Islet precursor cell (in vitro differentiated cells): ENCODE measurements at regions not wholly inside any gene's neighbourhood (a gene's known extent, or its start where the extent isn't known, plus 50 kb on each side); places are given as distances from the start of the nearest gene placed in this dataset.

Source experiments
- DNase-seq: peaks from one replicate; pipeline ENCODE4 v3.0.0-alpha.2; 2018

GRCh38 chr10:78401624-78402367 lies 368.1 kb downstream of the RPS24 start:
- peak; percentile 71 for DNase-seq

GRCh38 chr10:78402591-78402990 lies 368.9 kb downstream of the RPS24 start:
- peak; percentile 44 for DNase-seq

- peak; percentile 40 for DNase-seq
These were observed 370.1 kb downstream of the RPS24 start for GRCh38 chr10:78403781-78404180.

- DNase-seq, result peak; percentile 36
These were observed 370.6 kb downstream of the RPS24 start for GRCh38 chr10:78404296-78404695.

GRCh38 chr10:78405231-78405630 lies 371.6 kb downstream of the RPS24 start:
- peak; percentile 57 for DNase-seq

- no peak for DNase-seq
These were observed 372.1 kb downstream of the RPS24 start for GRCh38 chr10:78405736-78406135.

GRCh38 chr10:78406648-78407008 lies 373.0 kb downstream of the RPS24 start:
- DNase-seq, result no peak

GRCh38 chr10:78407009-78407711 lies 373.5 kb downstream of the RPS24 start:
- peak; percentile 97 for DNase-seq

GRCh38 chr10:78407966-78408365 lies 374.3 kb downstream of the RPS24 start:
- DNase-seq, result peak; percentile 45

- peak; percentile 54 for DNase-seq
These were observed 375.2 kb downstream of the RPS24 start for GRCh38 chr10:78408671-78409472.

- DNase-seq, result peak; percentile 30
These were observed 376.6 kb downstream of the RPS24 start for GRCh38 chr10:78410046-78410965.

- DNase-seq, result peak; percentile 7
These were observed 378.1 kb downstream of the RPS24 start for GRCh38 chr10:78411716-78412115.

GRCh38 chr10:78412605-78413004 lies 378.9 kb downstream of the RPS24 start:
- DNase-seq, result peak; percentile 22

- peak; percentile 49 for DNase-seq
These were observed 379.7 kb downstream of the RPS24 start for GRCh38 chr10:78413076-78414055.

GRCh38 chr10:78414380-78414779 lies 380.7 kb downstream of the RPS24 start:
- DNase-seq, result peak; percentile 22

GRCh38 chr10:78415111-78415510 lies 381.4 kb downstream of the RPS24 start:
- DNase-seq, result peak; percentile 40

GRCh38 chr10:78416031-78417011 lies 382.7 kb downstream of the RPS24 start:
- DNase-seq, result peak; percentile 85

GRCh38 chr10:78417425-78418370 lies 384.0 kb downstream of the RPS24 start:
- peak; percentile 46 for DNase-seq
